ENCODE measurements at regions not wholly inside any gene's neighbourhood (a gene's known extent, or its start where the extent isn't known, plus 50 kb on each side); places are given as distances from the start of the nearest gene placed in this dataset.

DNA sequence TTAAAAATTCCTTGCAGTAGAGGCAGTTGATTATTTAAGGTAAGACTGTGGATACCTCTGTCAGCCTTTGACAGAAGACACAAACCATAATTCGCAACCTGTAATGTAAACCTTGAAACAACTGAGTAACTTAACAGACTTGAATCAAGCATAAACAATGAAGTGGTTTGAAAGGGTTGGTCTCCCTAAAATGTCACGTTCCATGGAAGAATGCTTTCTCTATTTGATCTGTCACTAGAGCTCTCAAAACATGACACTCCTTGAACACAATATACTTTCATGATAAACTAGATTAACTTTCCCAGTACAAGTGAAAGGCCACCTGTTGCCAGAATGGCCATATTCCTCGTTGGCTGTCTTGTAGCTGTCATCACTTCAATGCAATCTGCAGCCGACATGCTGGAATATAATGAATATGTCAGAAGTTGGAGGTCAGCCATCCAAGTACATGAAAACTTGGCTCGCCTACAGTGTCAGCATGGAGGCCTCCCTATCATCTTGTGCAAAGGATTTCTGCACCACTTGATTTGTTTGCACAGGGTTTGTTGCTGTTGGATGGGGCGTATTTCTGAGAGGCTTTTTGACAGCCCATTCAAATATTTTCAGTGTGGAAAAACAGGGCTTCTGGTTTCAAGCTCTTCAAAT, 228.0 kb downstream of the TLE4 start:
- no TSS peak for BruUV-seq (replicated peaks)
- Histone ChIP-seq H3K9ac (ENCODE audit: control insufficient read depth, insufficient read depth, low read length) (no peak overlapping the region), H3K79me2 (ENCODE audit: control insufficient read depth, insufficient read depth, low read length) (no peaks in the 10 kb centered on the region), H3K36me3 (ENCODE audit: control insufficient read depth in 2 of 2, insufficient read depth in 2 of 2, low read length in 1 of 2) (no peaks in the 10 kb centered on the region), H3K9me3 (replicated peaks; ENCODE audit: control insufficient read depth, insufficient read depth, low read length) (no peaks in the 10 kb centered on the region), H2AFZ (ENCODE audit: control insufficient read depth, low read depth, low read length) (no peak overlapping the region), H3K27me3 (replicated peaks in 1 of 2; ENCODE audit: control insufficient read depth in 2 of 2, insufficient read depth in 2 of 2, low read length in 1 of 2) (no peaks in the 10 kb centered on the region; a peak in 1 of 4 replicates), H3K4me3 (no peak overlapping the region), H3K27ac (ENCODE audit: control insufficient read depth, insufficient read depth) (no peak overlapping the region), H3K4me2 (ENCODE audit: control insufficient read depth, insufficient read depth) (no peak overlapping the region), H4K20me1 (ENCODE audit: control insufficient read depth, insufficient read depth) (no peaks in the 10 kb centered on the region), H3K4me1 (ENCODE audit: control insufficient read depth, insufficient read depth, low read length) (no peaks in the 10 kb centered on the region)
- WGBS (ENCODE audit: insufficient coverage, insufficient replicate concordance, low lambda C conversion rate, missing lambda C conversion rate) = 36% methylated on average over 6 of the region's 6 CpGs
- in situ Hi-C loops (cut with MboI) = no loop called here
- CTCF ChIA-PET = no interaction called here
- POLR2A ChIA-PET = no interaction called here
- intact Hi-C loops (cut with micrococcal nuclease; ENCODE audit: unreplicated experiment) = no loop called here
- DNase-seq (ENCODE audit: low read depth, low spot score) (no peak), ATAC-seq (no peak), FAIRE-seq (no peak)
- SMC1A ChIA-PET (ENCODE audit: uncharacterized antibody, unreplicated experiment) = no interaction called here
- RAD21 ChIA-PET (ENCODE audit: unreplicated experiment) = no interaction called here
- TF ChIP-seq SUPT20H (IDR thresholded peaks at IDR 0.05; ENCODE audit: borderline replicate concordance, control insufficient read depth, low read depth, low read length) = no peak
- TF ChIP-seq, protein P1, sequence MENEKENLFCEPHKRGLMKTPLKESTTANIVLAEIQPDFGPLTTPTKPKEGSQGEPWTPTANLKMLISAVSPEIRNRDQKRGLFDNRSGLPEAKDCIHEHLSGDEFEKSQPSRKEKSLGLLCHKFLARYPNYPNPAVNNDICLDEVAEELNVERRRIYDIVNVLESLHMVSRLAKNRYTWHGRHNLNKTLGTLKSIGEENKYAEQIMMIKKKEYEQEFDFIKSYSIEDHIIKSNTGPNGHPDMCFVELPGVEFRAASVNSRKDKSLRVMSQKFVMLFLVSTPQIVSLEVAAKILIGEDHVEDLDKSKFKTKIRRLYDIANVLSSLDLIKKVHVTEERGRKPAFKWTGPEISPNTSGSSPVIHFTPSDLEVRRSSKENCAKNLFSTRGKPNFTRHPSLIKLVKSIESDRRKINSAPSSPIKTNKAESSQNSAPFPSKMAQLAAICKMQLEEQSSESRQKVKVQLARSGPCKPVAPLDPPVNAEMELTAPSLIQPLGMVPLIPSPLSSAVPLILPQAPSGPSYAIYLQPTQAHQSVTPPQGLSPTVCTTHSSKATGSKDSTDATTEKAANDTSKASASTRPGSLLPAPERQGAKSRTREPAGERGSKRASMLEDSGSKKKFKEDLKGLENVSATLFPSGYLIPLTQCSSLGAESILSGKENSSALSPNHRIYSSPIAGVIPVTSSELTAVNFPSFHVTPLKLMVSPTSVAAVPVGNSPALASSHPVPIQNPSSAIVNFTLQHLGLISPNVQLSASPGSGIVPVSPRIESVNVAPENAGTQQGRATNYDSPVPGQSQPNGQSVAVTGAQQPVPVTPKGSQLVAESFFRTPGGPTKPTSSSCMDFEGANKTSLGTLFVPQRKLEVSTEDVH (IDR thresholded peaks at IDR 0.05; ENCODE audit: low read depth, partially characterized antibody) = no peak
- TF ChIP-seq, protein P2, sequence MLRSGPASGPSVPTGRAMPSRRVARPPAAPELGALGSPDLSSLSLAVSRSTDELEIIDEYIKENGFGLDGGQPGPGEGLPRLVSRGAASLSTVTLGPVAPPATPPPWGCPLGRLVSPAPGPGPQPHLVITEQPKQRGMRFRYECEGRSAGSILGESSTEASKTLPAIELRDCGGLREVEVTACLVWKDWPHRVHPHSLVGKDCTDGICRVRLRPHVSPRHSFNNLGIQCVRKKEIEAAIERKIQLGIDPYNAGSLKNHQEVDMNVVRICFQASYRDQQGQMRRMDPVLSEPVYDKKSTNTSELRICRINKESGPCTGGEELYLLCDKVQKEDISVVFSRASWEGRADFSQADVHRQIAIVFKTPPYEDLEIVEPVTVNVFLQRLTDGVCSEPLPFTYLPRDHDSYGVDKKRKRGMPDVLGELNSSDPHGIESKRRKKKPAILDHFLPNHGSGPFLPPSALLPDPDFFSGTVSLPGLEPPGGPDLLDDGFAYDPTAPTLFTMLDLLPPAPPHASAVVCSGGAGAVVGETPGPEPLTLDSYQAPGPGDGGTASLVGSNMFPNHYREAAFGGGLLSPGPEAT (IDR thresholded peaks at IDR 0.05; ENCODE audit: low read depth) = no peak
- no peak for TF ChIP-seq TARDBP (IDR thresholded peaks at IDR 0.05; ENCODE audit: borderline replicate concordance)
- TF ChIP-seq, protein P3, sequence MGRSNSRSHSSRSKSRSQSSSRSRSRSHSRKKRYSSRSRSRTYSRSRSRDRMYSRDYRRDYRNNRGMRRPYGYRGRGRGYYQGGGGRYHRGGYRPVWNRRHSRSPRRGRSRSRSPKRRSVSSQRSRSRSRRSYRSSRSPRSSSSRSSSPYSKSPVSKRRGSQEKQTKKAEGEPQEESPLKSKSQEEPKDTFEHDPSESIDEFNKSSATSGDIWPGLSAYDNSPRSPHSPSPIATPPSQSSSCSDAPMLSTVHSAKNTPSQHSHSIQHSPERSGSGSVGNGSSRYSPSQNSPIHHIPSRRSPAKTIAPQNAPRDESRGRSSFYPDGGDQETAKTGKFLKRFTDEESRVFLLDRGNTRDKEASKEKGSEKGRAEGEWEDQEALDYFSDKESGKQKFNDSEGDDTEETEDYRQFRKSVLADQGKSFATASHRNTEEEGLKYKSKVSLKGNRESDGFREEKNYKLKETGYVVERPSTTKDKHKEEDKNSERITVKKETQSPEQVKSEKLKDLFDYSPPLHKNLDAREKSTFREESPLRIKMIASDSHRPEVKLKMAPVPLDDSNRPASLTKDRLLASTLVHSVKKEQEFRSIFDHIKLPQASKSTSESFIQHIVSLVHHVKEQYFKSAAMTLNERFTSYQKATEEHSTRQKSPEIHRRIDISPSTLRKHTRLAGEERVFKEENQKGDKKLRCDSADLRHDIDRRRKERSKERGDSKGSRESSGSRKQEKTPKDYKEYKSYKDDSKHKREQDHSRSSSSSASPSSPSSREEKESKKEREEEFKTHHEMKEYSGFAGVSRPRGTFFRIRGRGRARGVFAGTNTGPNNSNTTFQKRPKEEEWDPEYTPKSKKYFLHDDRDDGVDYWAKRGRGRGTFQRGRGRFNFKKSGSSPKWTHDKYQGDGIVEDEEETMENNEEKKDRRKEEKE (IDR thresholded peaks at IDR 0.05) = no peak
- TF ChIP-seq TCF3 (IDR thresholded peaks at IDR 0.05; ENCODE audit: borderline replicate concordance, insufficient read depth, low read depth, low read length) = no peak
- TF ChIP-seq, protein P4, sequence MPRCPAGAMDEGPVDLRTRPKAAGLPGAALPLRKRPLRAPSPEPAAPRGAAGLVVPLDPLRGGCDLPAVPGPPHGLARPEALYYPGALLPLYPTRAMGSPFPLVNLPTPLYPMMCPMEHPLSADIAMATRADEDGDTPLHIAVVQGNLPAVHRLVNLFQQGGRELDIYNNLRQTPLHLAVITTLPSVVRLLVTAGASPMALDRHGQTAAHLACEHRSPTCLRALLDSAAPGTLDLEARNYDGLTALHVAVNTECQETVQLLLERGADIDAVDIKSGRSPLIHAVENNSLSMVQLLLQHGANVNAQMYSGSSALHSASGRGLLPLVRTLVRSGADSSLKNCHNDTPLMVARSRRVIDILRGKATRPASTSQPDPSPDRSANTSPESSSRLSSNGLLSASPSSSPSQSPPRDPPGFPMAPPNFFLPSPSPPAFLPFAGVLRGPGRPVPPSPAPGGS (IDR thresholded peaks at IDR 0.05; ENCODE audit: borderline replicate concordance, insufficient read depth, low read depth, low read length, poor library complexity, severe bottlenecking) = no peak
- TF ChIP-seq SIN3A (IDR thresholded peaks at IDR 0.05; ENCODE audit: low read depth, low read length) = no peak
- TF ChIP-seq FOXM1 (IDR thresholded peaks at IDR 0.05; ENCODE audit: low read depth, low read length) = no peak
- TF ChIP-seq FOS (IDR thresholded peaks at IDR 0.05; ENCODE audit: borderline replicate concordance, extremely low read depth, insufficient read length) = no peak
- no peak for TF ChIP-seq SMAD1 (IDR thresholded peaks at IDR 0.05; ENCODE audit: low read depth, partially characterized antibody)
- no peak for TF ChIP-seq NR2F1 (conservative IDR thresholded peaks at IDR 0.05)
- TF ChIP-seq, protein P5, sequence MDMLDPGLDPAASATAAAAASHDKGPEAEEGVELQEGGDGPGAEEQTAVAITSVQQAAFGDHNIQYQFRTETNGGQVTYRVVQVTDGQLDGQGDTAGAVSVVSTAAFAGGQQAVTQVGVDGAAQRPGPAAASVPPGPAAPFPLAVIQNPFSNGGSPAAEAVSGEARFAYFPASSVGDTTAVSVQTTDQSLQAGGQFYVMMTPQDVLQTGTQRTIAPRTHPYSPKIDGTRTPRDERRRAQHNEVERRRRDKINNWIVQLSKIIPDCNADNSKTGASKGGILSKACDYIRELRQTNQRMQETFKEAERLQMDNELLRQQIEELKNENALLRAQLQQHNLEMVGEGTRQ (IDR thresholded peaks at IDR 0.05; ENCODE audit: borderline replicate concordance, low read depth, low read length) = no peak
- no peak for TF ChIP-seq RCOR1 (conservative IDR thresholded peaks at IDR 0.05; ENCODE audit: low read depth, low read length)

All from GM12878 (cell line).